HCT116 (cell line): ENCODE measurements at regions not wholly inside any gene's neighbourhood (a gene's known extent, or its start where the extent isn't known, plus 50 kb on each side); places are given as distances from the start of the nearest gene placed in this dataset.

Source experiments
- CEBPB ChIP-seq: IDR thresholded peaks from 2 replicates; pipeline ENCODE4 v1.6.1; 2012; ENCODE audit warnings: low read depth
- EZH2 ChIP-seq: fragments of 200-600 bp; sonication (generic); IDR thresholded peaks from 2 replicates; pipeline ENCODE4 v1.6.1; 2017; ENCODE audit warnings: antibody characterized with exemption, mixed run types
- POLR2A ChIP-seq: IDR thresholded peaks from 2 replicates; pipeline ENCODE4 v1.7.0; 2011; ENCODE audit warnings: borderline replicate concordance; ENCODE audit not compliant: insufficient read depth, insufficient read length; ENCODE audit errors: extremely low read depth
- POLR2AphosphoS5 ChIP-seq: IDR thresholded peaks from 2 replicates; pipeline ENCODE4 v1.6.1; 2011; ENCODE audit warnings: mild to moderate bottlenecking, low read depth, low read length, moderate library complexity
- RAD21 ChIP-seq: IDR thresholded peaks from 2 replicates; pipeline ENCODE4 v1.6.1; 2012; ENCODE audit warnings: low read depth, mild to moderate bottlenecking
- TCF7L2 ChIP-seq: IDR thresholded peaks from 2 replicates; pipeline ENCODE4 v1.7.0; 2011; ENCODE audit warnings: borderline replicate concordance, inconsistent platforms; ENCODE audit not compliant: insufficient read depth, insufficient read length; ENCODE audit errors: extremely low read depth
- ZNF274 ChIP-seq: fragments of 200-500 bp; sonication (Bioruptor generic); IDR thresholded peaks from 2 replicates; pipeline ENCODE4 v1.6.1; 2014; ENCODE audit warnings: mild to moderate bottlenecking, low read depth, low read length, inconsistent platforms
- TF ChIP-seq, protein P1 (sequence below), 3 experiments: fragments of 200-600 bp in 1 of 3; sonication (generic) in 1 of 3; IDR thresholded peaks in 2 of 3; conservative IDR thresholded peaks in 1 of 3; 2 replicates each; pipeline ENCODE4 v1.5.1; 2012 to 2017; ENCODE audit warnings: low read depth in 2 of 3, low read length in 2 of 3, antibody characterized with exemption in 1 of 3, borderline replicate concordance in 1 of 3, control low read depth in 1 of 3, mild to moderate bottlenecking in 1 of 3, mixed read lengths in 1 of 3, mixed run types in 1 of 3, moderate library complexity in 1 of 3; ENCODE audit not compliant: insufficient read depth in 1 of 3
- TF ChIP-seq, protein P2 (sequence below): IDR thresholded peaks from 2 replicates; pipeline ENCODE4 v1.6.1; 2012; ENCODE audit warnings: low read depth

DNA sequence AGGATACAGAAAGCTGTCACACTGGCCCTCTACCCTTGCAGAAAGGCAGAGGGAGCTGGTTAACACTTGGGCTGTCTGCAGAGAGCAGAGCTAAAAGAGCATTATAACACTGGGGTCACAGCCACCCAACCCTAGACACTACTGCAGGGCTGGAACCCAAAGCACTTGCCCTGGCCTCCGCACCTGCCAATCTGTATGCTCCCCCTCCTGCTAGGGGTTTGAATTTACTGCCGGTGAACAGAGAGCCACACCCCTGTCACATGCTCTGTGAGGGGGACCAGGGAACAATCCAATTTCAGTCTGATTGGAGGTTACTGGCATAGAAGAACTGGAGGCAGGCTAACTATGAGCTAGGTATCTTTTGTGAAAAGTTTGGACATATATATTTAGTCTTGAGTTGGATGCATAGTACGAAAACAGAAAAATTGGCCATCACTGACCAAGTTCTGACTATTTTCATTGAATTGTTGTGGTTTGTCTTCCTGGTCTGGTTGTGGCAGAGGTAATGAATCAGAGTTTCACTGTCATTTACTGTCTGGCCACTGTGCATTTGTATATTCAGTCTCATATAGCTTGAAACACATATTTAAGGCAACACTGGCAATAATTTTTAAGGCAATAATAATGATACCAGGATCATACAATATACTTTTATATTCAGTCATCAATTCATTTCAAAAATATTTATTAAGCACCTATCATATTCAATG lies 504.3 kb upstream of the ATXN8OS start:
- TF ChIP-seq POLR2A = no peak
- TF ChIP-seq CEBPB = no peak
- TF ChIP-seq ZNF274 = no peak
- TF ChIP-seq, protein P1, sequence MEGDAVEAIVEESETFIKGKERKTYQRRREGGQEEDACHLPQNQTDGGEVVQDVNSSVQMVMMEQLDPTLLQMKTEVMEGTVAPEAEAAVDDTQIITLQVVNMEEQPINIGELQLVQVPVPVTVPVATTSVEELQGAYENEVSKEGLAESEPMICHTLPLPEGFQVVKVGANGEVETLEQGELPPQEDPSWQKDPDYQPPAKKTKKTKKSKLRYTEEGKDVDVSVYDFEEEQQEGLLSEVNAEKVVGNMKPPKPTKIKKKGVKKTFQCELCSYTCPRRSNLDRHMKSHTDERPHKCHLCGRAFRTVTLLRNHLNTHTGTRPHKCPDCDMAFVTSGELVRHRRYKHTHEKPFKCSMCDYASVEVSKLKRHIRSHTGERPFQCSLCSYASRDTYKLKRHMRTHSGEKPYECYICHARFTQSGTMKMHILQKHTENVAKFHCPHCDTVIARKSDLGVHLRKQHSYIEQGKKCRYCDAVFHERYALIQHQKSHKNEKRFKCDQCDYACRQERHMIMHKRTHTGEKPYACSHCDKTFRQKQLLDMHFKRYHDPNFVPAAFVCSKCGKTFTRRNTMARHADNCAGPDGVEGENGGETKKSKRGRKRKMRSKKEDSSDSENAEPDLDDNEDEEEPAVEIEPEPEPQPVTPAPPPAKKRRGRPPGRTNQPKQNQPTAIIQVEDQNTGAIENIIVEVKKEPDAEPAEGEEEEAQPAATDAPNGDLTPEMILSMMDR (IDR thresholded peaks at IDR 0.05 in 2 of 3, conservative IDR thresholded peaks at IDR 0.05 in 1 of 3; ENCODE audit: borderline replicate concordance in 1 of 3, insufficient read depth in 1 of 3, low read depth in 2 of 3, low read length in 2 of 3) = no peak
- TF ChIP-seq POLR2AphosphoS5 = no peak
- TF ChIP-seq TCF7L2 = no peak
- TF ChIP-seq RAD21 = no peak
- TF ChIP-seq, protein P2, sequence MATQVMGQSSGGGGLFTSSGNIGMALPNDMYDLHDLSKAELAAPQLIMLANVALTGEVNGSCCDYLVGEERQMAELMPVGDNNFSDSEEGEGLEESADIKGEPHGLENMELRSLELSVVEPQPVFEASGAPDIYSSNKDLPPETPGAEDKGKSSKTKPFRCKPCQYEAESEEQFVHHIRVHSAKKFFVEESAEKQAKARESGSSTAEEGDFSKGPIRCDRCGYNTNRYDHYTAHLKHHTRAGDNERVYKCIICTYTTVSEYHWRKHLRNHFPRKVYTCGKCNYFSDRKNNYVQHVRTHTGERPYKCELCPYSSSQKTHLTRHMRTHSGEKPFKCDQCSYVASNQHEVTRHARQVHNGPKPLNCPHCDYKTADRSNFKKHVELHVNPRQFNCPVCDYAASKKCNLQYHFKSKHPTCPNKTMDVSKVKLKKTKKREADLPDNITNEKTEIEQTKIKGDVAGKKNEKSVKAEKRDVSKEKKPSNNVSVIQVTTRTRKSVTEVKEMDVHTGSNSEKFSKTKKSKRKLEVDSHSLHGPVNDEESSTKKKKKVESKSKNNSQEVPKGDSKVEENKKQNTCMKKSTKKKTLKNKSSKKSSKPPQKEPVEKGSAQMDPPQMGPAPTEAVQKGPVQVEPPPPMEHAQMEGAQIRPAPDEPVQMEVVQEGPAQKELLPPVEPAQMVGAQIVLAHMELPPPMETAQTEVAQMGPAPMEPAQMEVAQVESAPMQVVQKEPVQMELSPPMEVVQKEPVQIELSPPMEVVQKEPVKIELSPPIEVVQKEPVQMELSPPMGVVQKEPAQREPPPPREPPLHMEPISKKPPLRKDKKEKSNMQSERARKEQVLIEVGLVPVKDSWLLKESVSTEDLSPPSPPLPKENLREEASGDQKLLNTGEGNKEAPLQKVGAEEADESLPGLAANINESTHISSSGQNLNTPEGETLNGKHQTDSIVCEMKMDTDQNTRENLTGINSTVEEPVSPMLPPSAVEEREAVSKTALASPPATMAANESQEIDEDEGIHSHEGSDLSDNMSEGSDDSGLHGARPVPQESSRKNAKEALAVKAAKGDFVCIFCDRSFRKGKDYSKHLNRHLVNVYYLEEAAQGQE = no peak
- TF ChIP-seq EZH2 = no peak
